Mucosa of descending colon (tissue), 3 donors: ENCODE measurements at regions not wholly inside any gene's neighbourhood (a gene's known extent, or its start where the extent isn't known, plus 50 kb on each side); places are given as distances from the start of the nearest gene placed in this dataset.

Experiments
- ATAC-seq: fragments of 200-7000 bp; cut with Tn5 transposase; one replicate; pipeline ENCODE4 v1.9.1; 2020; ENCODE audit warnings: mild to moderate bottlenecking, moderate library complexity
- DNase-seq, 3 donors: peaks; one replicate each; pipeline ENCODE4 v3.0.0-alpha.2; 2020
- H3K36me3 ChIP-seq: fragments of 200-600 bp; one replicate; pipeline ENCODE4 v1.8.0; 2021; ENCODE audit warnings: low read depth, mild to moderate bottlenecking
- H3K4me1 ChIP-seq: fragments of 200-600 bp; one replicate; pipeline ENCODE4 v1.8.0; 2021; ENCODE audit warnings: low read depth, mild to moderate bottlenecking
- H3K4me3 ChIP-seq: fragments of 200-600 bp; one replicate; pipeline ENCODE4 v1.8.0; 2021; ENCODE audit warnings: mild to moderate bottlenecking
- H3K9me3 ChIP-seq: fragments of 200-600 bp; one replicate; pipeline ENCODE4 v1.8.0; 2021; ENCODE audit warnings: mild to moderate bottlenecking
- CTCF ChIP-seq: fragments of 200-600 bp; IDR thresholded peaks from one replicate; pipeline ENCODE4 v1.8.0; 2022; ENCODE audit warnings: antibody characterized with exemption, mild to moderate bottlenecking
- intact Hi-C, 2 donors: fragments of 100-400 bp; cut with DNase I in 1 of 2; cut with micrococcal nuclease in 1 of 2; formaldehyde crosslinking; loops; one replicate each; pipeline versions ENCODE4 v1.11.0 to v1.11.1; 2022; cut with DNase I, micrococcal nuclease
- donor health status: DM: no; HTN: no; CAD: no; lungs with moderate emphysema.
- donor health status: DM: no; HTN: no; CAD: no.
- donor health status: DM: no; HTN: yes; CAD: no.

DNA sequence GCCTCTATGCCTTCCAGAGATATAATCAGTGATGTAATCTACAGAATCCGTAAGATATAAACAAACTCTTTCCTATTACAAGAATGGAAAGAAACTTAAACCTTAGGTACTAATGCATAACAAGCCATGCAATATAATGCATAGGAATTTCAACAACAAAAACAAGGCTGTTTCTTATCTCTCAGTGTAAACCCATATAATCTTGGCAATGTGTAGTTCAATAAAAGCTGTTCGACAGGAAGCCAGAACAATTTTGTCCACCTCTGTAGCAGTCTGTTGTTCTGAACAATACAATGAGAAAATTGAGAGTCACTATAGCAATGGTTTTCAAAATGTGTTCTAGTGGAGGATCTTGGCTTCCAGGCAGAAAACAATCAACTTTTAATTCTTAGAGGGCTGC, 111.5 kb upstream of the FREM2 start:
- ATAC-seq (peak; percentile 64), DNase-seq (peak in 1 of 3 donors; percentile 4)
- Histone ChIP-seq H3K4me3 (no peak overlapping the region), H3K36me3 (no peaks in the 10 kb centered on the region), H3K4me1 (no peaks in the 10 kb centered on the region), H3K9me3 (no peaks in the 10 kb centered on the region)
- intact Hi-C loops: no loop called here
- TF ChIP-seq CTCF: no peak

GRCh38 chr13:38577048-38577447, 109.8 kb upstream of the FREM2 start:
- no peak for ATAC-seq
- Histone ChIP-seq H3K9me3 (no peaks in the 10 kb centered on the region), H3K4me1 (no peaks in the 10 kb centered on the region), H3K4me3 (no peak overlapping the region), H3K36me3 (no peaks in the 10 kb centered on the region)
- intact Hi-C loops: no loop called here
- DNase-seq: no peak
- no peak for TF ChIP-seq CTCF

GRCh38 chr13:38582133-38582532, 104.7 kb upstream of the FREM2 start:
- intact Hi-C loops: no loop called here
- H3K9me3 ChIP-seq: no peaks in the 10 kb centered on the region
- TF ChIP-seq CTCF: no peak
- ATAC-seq (peak; percentile 60), DNase-seq (peak in 1 of 3 donors; percentile 79)
- no peaks in the 10 kb centered on the region for H3K4me1 ChIP-seq
- no peak overlapping the region for H3K4me3 ChIP-seq
- H3K36me3 ChIP-seq: no peaks in the 10 kb centered on the region

DNA sequence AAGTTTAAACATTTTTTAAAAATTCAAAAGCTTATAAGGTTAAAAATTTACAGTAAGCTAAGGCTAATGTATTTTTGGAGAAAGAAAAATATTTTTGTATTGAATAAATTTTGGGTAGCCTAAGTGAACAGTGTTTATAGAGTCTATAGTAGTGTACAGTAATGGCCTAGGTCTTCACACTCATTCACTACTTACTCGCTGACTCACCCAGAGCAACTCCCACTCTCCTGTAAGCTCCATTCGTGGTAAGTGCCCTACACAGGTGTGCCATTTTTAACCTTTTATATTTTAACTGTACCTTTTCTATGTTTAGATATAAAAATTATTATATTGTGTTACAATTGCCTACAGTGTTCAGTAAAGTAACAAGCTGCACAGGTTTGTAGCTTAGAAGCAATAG, 96.6 kb upstream of the FREM2 start:
- DNase-seq: no peak
- Histone ChIP-seq H3K9me3 (no peaks in the 10 kb centered on the region), H3K4me1 (no peaks in the 10 kb centered on the region), H3K4me3 (no peak overlapping the region), H3K36me3 (no peaks in the 10 kb centered on the region)
- no peak for ATAC-seq
- intact Hi-C loops: no loop called here
- no peak for TF ChIP-seq CTCF

GRCh38 chr13:38590796-38591507, 95.9 kb upstream of the FREM2 start:
- Histone ChIP-seq H3K36me3 (no peaks in the 10 kb centered on the region), H3K4me1 (no peaks in the 10 kb centered on the region), H3K4me3 (no peak overlapping the region), H3K9me3 (no peaks in the 10 kb centered on the region)
- no peak for ATAC-seq
- no peak for TF ChIP-seq CTCF
- intact Hi-C loops: no loop called here
- DNase-seq: no peak

- no peak for ATAC-seq
- Histone ChIP-seq H3K36me3 (no peaks in the 10 kb centered on the region), H3K4me3 (no peak overlapping the region), H3K9me3 (no peaks in the 10 kb centered on the region), H3K4me1 (no peaks in the 10 kb centered on the region)
- DNase-seq: no peak
- intact Hi-C loops: no loop called here
- TF ChIP-seq CTCF: no peak
Observed at GRCh38 chr13:38602266-38602665, 84.6 kb upstream of the FREM2 start.
